Breast epithelium (tissue), 4 donors: ENCODE measurements at regions not wholly inside any gene's neighbourhood (a gene's known extent, or its start where the extent isn't known, plus 50 kb on each side); places are given as distances from the start of the nearest gene placed in this dataset.

Experiments used
- DNase-seq, 2 donors: peaks; one replicate each; pipeline ENCODE4 v3.0.0-alpha.2; 2019; ENCODE audit warnings: low spot score in 2 of 2
- H3K27ac ChIP-seq, 2 donors: fragments of 200-600 bp; sonication (generic) in 1 of 2; one replicate each; pipeline ENCODE4 v1.5.1; 2016 to 2019; ENCODE audit warnings: mild to moderate bottlenecking in 1 of 2
- H3K27me3 ChIP-seq, 2 donors: fragments of 200-600 bp; sonication (generic) in 1 of 2; one replicate each; pipeline versions ENCODE4 v1.5.1 to v1.6.0; 2017 to 2019; ENCODE audit warnings: control low read depth in 1 of 2, mild to moderate bottlenecking in 1 of 2
- H3K36me3 ChIP-seq: fragments of 200-600 bp; one replicate; pipeline ENCODE4 v1.5.1; 2019
- H3K4me1 ChIP-seq, 2 donors: fragments of 200-600 bp; sonication (generic); one replicate each; pipeline ENCODE4 v1.5.1; 2016 to 2019; ENCODE audit warnings: control low read depth in 1 of 2
- H3K4me3 ChIP-seq, 3 donors: fragments of 200-600 bp; sonication (generic); 1 replicate in 2 of 3; 2 replicates in 1 of 3; pipeline ENCODE4 v1.5.1; 2016 to 2019; ENCODE audit warnings: mild to moderate bottlenecking in 3 of 3, moderate library complexity in 2 of 3
- H3K9me3 ChIP-seq, 2 donors: fragments of 200-600 bp; sonication (generic) in 1 of 2; one replicate each; pipeline ENCODE4 v1.5.1; 2016 to 2019; ENCODE audit warnings: control low read depth in 1 of 2
- CTCF ChIP-seq, 3 donors: fragments of 450-650 bp; IDR thresholded peaks; one replicate each; pipeline ENCODE4 v1.5.1; 2016 to 2017; ENCODE audit warnings: antibody characterized with exemption in 3 of 3, mild to moderate bottlenecking in 3 of 3, moderate library complexity in 3 of 3
- POLR2A ChIP-seq: fragments of 450-650 bp; IDR thresholded peaks from one replicate; pipeline ENCODE4 v1.6.1; 2016; ENCODE audit warnings: antibody characterized with exemption, mild to moderate bottlenecking, moderate library complexity
- POLR2AphosphoS5 ChIP-seq, 3 donors: sonication (generic); formaldehyde crosslinking; IDR thresholded peaks; one replicate each; pipeline ENCODE4 v1.6.1; 2017; ENCODE audit warnings: antibody characterized with exemption in 3 of 3
- intact Hi-C: fragments of 100-400 bp; cut with DNase I; formaldehyde crosslinking; loops from one replicate; pipeline ENCODE4 v1.15.1; 2023; ENCODE audit warnings: low total_unique reads

GRCh38 chr12:78600541-78600940, 264.0 kb upstream of the SYT1 start:
- Histone ChIP-seq H3K9me3 (peaks cover 0 to 7% of the 10 kb centered on the region in 2 donors), H3K27ac (no peak overlapping the region), H3K36me3 (no peaks in the 10 kb centered on the region), H3K4me3 (no peak overlapping the region), H3K27me3 (no peaks in the 10 kb centered on the region), H3K4me1 (no peaks in the 10 kb centered on the region)
- DNase-seq: no peak
- TF ChIP-seq POLR2AphosphoS5 (IDR thresholded peaks at IDR 0.05) (no peak), CTCF (IDR thresholded peaks at IDR 0.05) (no peak), POLR2A (no peak)
- intact Hi-C loops: no loop called here

- intact Hi-C loops: no loop called here
- DNase-seq: no peak
- Histone ChIP-seq H3K4me1 (no peaks in the 10 kb centered on the region), H3K27ac (no peak overlapping the region), H3K36me3 (no peaks in the 10 kb centered on the region), H3K27me3 (no peaks in the 10 kb centered on the region), H3K9me3 (peaks cover 0 to 6% of the 10 kb centered on the region in 2 donors), H3K4me3 (no peak overlapping the region)
- TF ChIP-seq POLR2A: no peak
- no peak for TF ChIP-seq POLR2AphosphoS5 (IDR thresholded peaks at IDR 0.05)
- TF ChIP-seq CTCF (IDR thresholded peaks at IDR 0.05): no peak
Observed at GRCh38 chr12:78611504-78611903, 253.1 kb upstream of the SYT1 start.

GRCh38 chr12:78612190-78612589, 252.4 kb upstream of the SYT1 start:
- Histone ChIP-seq H3K4me3 (no peak overlapping the region), H3K36me3 (no peaks in the 10 kb centered on the region), H3K27ac (no peak overlapping the region), H3K4me1 (no peaks in the 10 kb centered on the region), H3K9me3 (peaks cover 0 to 6% of the 10 kb centered on the region in 2 donors), H3K27me3 (no peaks in the 10 kb centered on the region)
- TF ChIP-seq POLR2A (no peak), POLR2AphosphoS5 (IDR thresholded peaks at IDR 0.05) (no peak), CTCF (IDR thresholded peaks at IDR 0.05) (no peak)
- intact Hi-C loops: no loop called here
- no peak for DNase-seq

GRCh38 chr12:78617683-78618082, 246.9 kb upstream of the SYT1 start:
- intact Hi-C loops: no loop called here

More at GRCh38 chr12:78617683-78618082, 246.9 kb upstream of the SYT1 start:
- Histone ChIP-seq H3K4me1 (no peaks in the 10 kb centered on the region), H3K4me3 (no peak overlapping the region), H3K36me3 (no peaks in the 10 kb centered on the region), H3K27me3 (no peaks in the 10 kb centered on the region), H3K9me3 (no peaks in the 10 kb centered on the region), H3K27ac (no peak overlapping the region)
- TF ChIP-seq CTCF (IDR thresholded peaks at IDR 0.05) (no peak), POLR2AphosphoS5 (IDR thresholded peaks at IDR 0.05) (no peak), POLR2A (no peak)
- no peak for DNase-seq
